HepG2 (cell line): ENCODE measurements at regions not wholly inside any gene's neighbourhood (a gene's known extent, or its start where the extent isn't known, plus 50 kb on each side); places are given as distances from the start of the nearest gene placed in this dataset.

Experiments
- ATAC-seq: fragments of 200-7000 bp; cut with Tn5 transposase; 3 replicates; pipeline ENCODE4 v1.9.1; 2020; ENCODE audit warnings: mild to moderate bottlenecking, moderate library complexity
- BruUV-seq: library from RNA; stranded (reverse); fragments of 400-500 nt; replicated peaks from 2 replicates; lab custom pipeline; 2021; lab: Mats Ljungman, UMichigan
- CTCF ChIA-PET: fragments of 300-600 bp; formaldehyde crosslinking; extraction: SDS; loops from one replicate; lab custom pipeline; 2021; ENCODE audit warnings: low total read pairs, inconsistent platforms, low intra/inter-chr PET ratio; lab: Yijun Ruan, JAX
- POLR2A ChIA-PET: fragments of 350-600 bp; sonication (Branson Sonifier 250); formaldehyde crosslinking; loops from one replicate; lab custom pipeline; 2020; ENCODE audit warnings: antibody characterized with exemption, inconsistent platforms; lab: Yijun Ruan, JAX
- DNase-seq: peaks from one replicate; pipeline ENCODE4 v3.0.0-alpha.2; 2015; ENCODE audit warnings: low spot score
- FAIRE-seq: peaks from 3 replicates; lab custom pipeline; 2011; peaks lifted over from hg19 to GRCh38; lab: Jason Lieb, UNC
- H2AFZ ChIP-seq: one replicate; pipeline ENCODE4 v1.6.1; 2011; ENCODE audit warnings: low read length, inconsistent platforms
- H3K27ac ChIP-seq: fragments of 300-600 bp; 3 replicates; pipeline ENCODE4 v1.8.0; 2011; ENCODE audit warnings: mixed run types, mild to moderate bottlenecking, mixed read lengths, low read length, inconsistent platforms; ENCODE audit not compliant: insufficient read depth; ENCODE audit errors: extremely low read length
- H3K27me3 ChIP-seq, 2 experiments: fragments of 200-600 bp in 1 of 2; 2 replicates in 1 of 2; 3 replicates in 1 of 2; pipeline versions ENCODE4 v1.6.0 to v1.8.0; 2011; ENCODE audit warnings: low read length in 2 of 2, mild to moderate bottlenecking in 2 of 2, moderate library complexity in 2 of 2, inconsistent platforms in 1 of 2; ENCODE audit not compliant: insufficient read depth in 2 of 2, control insufficient read depth in 1 of 2
- H3K36me3 ChIP-seq, 2 experiments: fragments of 200-600 bp in 1 of 2; replicated peaks in 1 of 2; 2 replicates in 1 of 2; 3 replicates in 1 of 2; pipeline versions ENCODE4 v1.5.1 to v1.8.0; 2011; ENCODE audit warnings: low read length in 2 of 2, inconsistent platforms in 1 of 2; ENCODE audit not compliant: insufficient read depth in 2 of 2, control insufficient read depth in 1 of 2
- H3K4me1 ChIP-seq: 2 replicates; pipeline ENCODE4 v1.5.1; 2012; ENCODE audit warnings: low read length, inconsistent platforms; ENCODE audit not compliant: insufficient read depth
- H3K4me2 ChIP-seq: 2 replicates; pipeline ENCODE4 v1.6.0; 2011; ENCODE audit warnings: low read depth, low read length, inconsistent platforms
- H3K4me3 ChIP-seq, 3 experiments: fragments of 200-600 bp in 1 of 3; sonication (generic), shearing (Covaris generic) in 1 of 3; replicated peaks in 1 of 3; 2 replicates each; pipeline ENCODE4 v1.5.1; 2011 to 2016; ENCODE audit warnings: low read length in 3 of 3, inconsistent platforms in 2 of 3, low read depth in 2 of 3, mild to moderate bottlenecking in 2 of 3, control low read depth in 1 of 3, mixed read lengths in 1 of 3; ENCODE audit not compliant: insufficient read depth in 1 of 3
- H3K79me2 ChIP-seq: one replicate; pipeline ENCODE4 v1.6.1; 2011; ENCODE audit warnings: low read length, inconsistent platforms; ENCODE audit not compliant: insufficient read depth
- H3K9ac ChIP-seq: 2 replicates; pipeline ENCODE4 v1.6.0; 2011; ENCODE audit warnings: mild to moderate bottlenecking, low read depth, low read length, inconsistent platforms; ENCODE audit not compliant: insufficient read depth
- H3K9me3 ChIP-seq: 2 replicates; pipeline ENCODE4 v1.5.1; 2012; ENCODE audit warnings: mild to moderate bottlenecking, low read length
- H4K20me1 ChIP-seq: 2 replicates; pipeline ENCODE4 v1.6.0; 2011; ENCODE audit warnings: inconsistent platforms, mild to moderate bottlenecking, low read length, moderate library complexity; ENCODE audit not compliant: insufficient read depth
- BCL3 ChIP-seq: sonication (generic); formaldehyde crosslinking; IDR thresholded peaks from 2 replicates; pipeline ENCODE4 v1.5.1; 2020; ENCODE audit warnings: mild to moderate bottlenecking, missing genetic modification reagents, moderate library complexity
- DR1 ChIP-seq: sonication (generic); formaldehyde crosslinking; IDR thresholded peaks from 2 replicates; pipeline ENCODE4 v1.8.0; 2021; ENCODE audit warnings: mild to moderate bottlenecking, missing genetic modification reagents, inconsistent platforms
- KAT8 ChIP-seq: IDR thresholded peaks from 2 replicates; pipeline ENCODE4 v1.6.1; 2016; ENCODE audit warnings: missing genetic modification reagents, missing compliant biosample characterization
- PCBP2 ChIP-seq: fragments of 200-400 bp; formaldehyde crosslinking; optimal IDR thresholded peaks from 2 replicates; pipeline ENCODE3; 2018; ENCODE audit warnings: low read length, low read depth; ENCODE audit not compliant: poor library complexity, severe bottlenecking
- SETDB1 ChIP-seq: sonication (generic); formaldehyde crosslinking; IDR thresholded peaks from 2 replicates; pipeline ENCODE4 v1.5.1; 2020; ENCODE audit warnings: missing genetic modification reagents, mild to moderate bottlenecking, borderline replicate concordance
- SP2 ChIP-seq: sonication (generic); formaldehyde crosslinking; IDR thresholded peaks from 2 replicates; pipeline ENCODE4 v1.5.1; 2020; ENCODE audit warnings: mild to moderate bottlenecking, missing genetic modification reagents
- ZEB1 ChIP-seq: IDR thresholded peaks from 2 replicates; pipeline ENCODE4 v1.6.1; 2012; ENCODE audit warnings: mild to moderate bottlenecking, low read depth, inconsistent platforms; ENCODE audit not compliant: insufficient replicate concordance
- ZNF142 ChIP-seq: sonication (generic); formaldehyde crosslinking; IDR thresholded peaks from 2 replicates; pipeline ENCODE4 v1.4.0; 2020; ENCODE audit warnings: missing genetic modification reagents
- ZSCAN22 ChIP-seq: sonication (generic); formaldehyde crosslinking; IDR thresholded peaks from 2 replicates; pipeline ENCODE4 v1.4.0; 2020; ENCODE audit warnings: mild to moderate bottlenecking, missing genetic modification reagents
- WGBS: methylation state at CpG from one replicate; pipeline ENCODE4 v1.1.6; 2017; ENCODE audit warnings: low lambda C conversion rate; 5-methylcytosine and 5-hydroxymethylcytosine counted together
- in situ Hi-C: cut with HindIII; loops from 2 replicates; pipeline ENCODE4 v1.10.0; 2017; ENCODE audit warnings: low pct_unique_long_range_greater_than_20kb; ENCODE audit not compliant: extremely low pct_ligation_motif_present
- intact Hi-C: fragments of 100-400 bp; cut with micrococcal nuclease; formaldehyde crosslinking; loops from one replicate; pipeline ENCODE4 v1.10.0; 2022; ENCODE audit not compliant: unreplicated experiment
- TF ChIP-seq, protein P1 (sequence below): sonication (generic); formaldehyde crosslinking; IDR thresholded peaks from 2 replicates; pipeline ENCODE4 v1.8.0; 2022; ENCODE audit warnings: mild to moderate bottlenecking, missing genetic modification reagents, moderate library complexity

DNA sequence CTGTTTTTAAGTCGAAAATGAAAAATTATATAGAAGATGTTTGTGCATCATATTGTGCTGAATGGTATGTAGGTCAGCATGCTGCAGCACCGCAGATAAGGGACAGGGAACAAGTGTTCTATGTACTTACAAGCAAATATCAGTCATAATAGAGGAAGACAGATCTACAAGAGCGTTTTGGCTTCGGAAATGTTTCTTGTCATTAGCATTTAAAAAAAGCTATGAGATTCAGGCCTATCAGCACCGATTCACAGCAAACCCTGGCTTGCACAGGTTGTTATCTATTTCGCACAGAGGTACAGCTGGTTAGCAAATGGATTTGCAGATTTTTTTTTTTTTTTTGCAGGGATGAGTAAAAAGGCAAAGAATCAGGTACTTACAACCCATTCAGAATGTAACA is 204.2 kb upstream of the TBC1D5 start:
- no peaks in the 10 kb centered on the region for H3K4me1 ChIP-seq
- H3K4me2 ChIP-seq: no peak overlapping the region
- no peaks in the 10 kb centered on the region for H4K20me1 ChIP-seq
- CTCF ChIA-PET: no interaction called here
- no peaks in the 10 kb centered on the region for H3K9me3 ChIP-seq
- H3K79me2 ChIP-seq: no peaks in the 10 kb centered on the region
- H3K4me3 ChIP-seq: no peak overlapping the region
- no peaks in the 10 kb centered on the region for H3K36me3 ChIP-seq
- intact Hi-C loops: no loop called here
- no TSS peak for BruUV-seq
- no peak for DNase-seq
- ATAC-seq: no peak
- in situ Hi-C loops: no loop called here
- TF ChIP-seq KAT8: no peak
- no peak for TF ChIP-seq ZNF142 (CRISPR knock-in tag)
- no peak for TF ChIP-seq PCBP2
- no peak for TF ChIP-seq DR1 (CRISPR knock-in tag)
- TF ChIP-seq SETDB1 (CRISPR knock-in tag): no peak
- no peak for TF ChIP-seq BCL3 (CRISPR knock-in tag)
- TF ChIP-seq ZSCAN22 (CRISPR knock-in tag): no peak
- no peak for TF ChIP-seq SP2 (CRISPR knock-in tag)
- TF ChIP-seq, protein P1, sequence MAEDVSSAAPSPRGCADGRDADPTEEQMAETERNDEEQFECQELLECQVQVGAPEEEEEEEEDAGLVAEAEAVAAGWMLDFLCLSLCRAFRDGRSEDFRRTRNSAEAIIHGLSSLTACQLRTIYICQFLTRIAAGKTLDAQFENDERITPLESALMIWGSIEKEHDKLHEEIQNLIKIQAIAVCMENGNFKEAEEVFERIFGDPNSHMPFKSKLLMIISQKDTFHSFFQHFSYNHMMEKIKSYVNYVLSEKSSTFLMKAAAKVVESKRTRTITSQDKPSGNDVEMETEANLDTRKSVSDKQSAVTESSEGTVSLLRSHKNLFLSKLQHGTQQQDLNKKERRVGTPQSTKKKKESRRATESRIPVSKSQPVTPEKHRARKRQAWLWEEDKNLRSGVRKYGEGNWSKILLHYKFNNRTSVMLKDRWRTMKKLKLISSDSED (CRISPR knock-in tag): no peak
- no peak for TF ChIP-seq ZEB1
- POLR2A ChIA-PET: no interaction called here
- no peak overlapping the region for H2AFZ ChIP-seq
- H3K9ac ChIP-seq: no peak overlapping the region
- no peak for FAIRE-seq
- no peaks in the 10 kb centered on the region; a peak in 1 of 5 replicates for H3K27me3 ChIP-seq
- no peak overlapping the region for H3K27ac ChIP-seq
- 8% methylated on average over 6 of the region's 6 CpGs for WGBS
